Glutamatergic neuron (in vitro differentiated cells): ENCODE measurements at regions not wholly inside any gene's neighbourhood (a gene's known extent, or its start where the extent isn't known, plus 50 kb on each side); places are given as distances from the start of the nearest gene placed in this dataset.
"Not testable (repeated sequence)": the region's sequence is repeated elsewhere in the genome, so short reads cannot be mapped to it uniquely, and the experiment has no call there.

ENCODE experiments used
- DNase-seq: peaks from one replicate; pipeline ENCODE4 v3.0.0; 2022
- H3K27ac Mint-ChIP-seq: one replicate; pipeline ENCODE4 v1.8.0; 2020; ENCODE audit warnings: mild to moderate bottlenecking, mixed read lengths, inconsistent platforms; ENCODE audit not compliant: unreplicated experiment
- H3K27me3 Mint-ChIP-seq: one replicate; pipeline ENCODE4 v1.8.0; 2020; ENCODE audit warnings: mild to moderate bottlenecking, moderate library complexity, mixed read lengths, inconsistent platforms; ENCODE audit not compliant: unreplicated experiment
- H3K36me3 Mint-ChIP-seq: one replicate; pipeline ENCODE4 v1.8.0; 2020; ENCODE audit warnings: mild to moderate bottlenecking, mixed read lengths, inconsistent platforms; ENCODE audit not compliant: unreplicated experiment
- H3K4me1 Mint-ChIP-seq: one replicate; pipeline ENCODE4 v1.8.0; 2020; ENCODE audit warnings: mild to moderate bottlenecking, low read depth, mixed read lengths, inconsistent platforms; ENCODE audit not compliant: unreplicated experiment
- H3K4me3 Mint-ChIP-seq: one replicate; pipeline ENCODE4 v1.8.0; 2020; ENCODE audit warnings: mild to moderate bottlenecking, mixed read lengths, inconsistent platforms; ENCODE audit not compliant: unreplicated experiment
- H3K9me3 Mint-ChIP-seq: one replicate; pipeline ENCODE4 v1.8.0; 2020; ENCODE audit warnings: mild to moderate bottlenecking, moderate library complexity, mixed read lengths, inconsistent platforms; ENCODE audit not compliant: unreplicated experiment
- TF ChIP-seq, protein P1 (sequence below): fragments of 200-600 bp; sonication (generic); IDR thresholded peaks from one replicate; pipeline ENCODE4 v1.5.0; 2021; ENCODE audit not compliant: partially characterized antibody, unreplicated experiment

DNA sequence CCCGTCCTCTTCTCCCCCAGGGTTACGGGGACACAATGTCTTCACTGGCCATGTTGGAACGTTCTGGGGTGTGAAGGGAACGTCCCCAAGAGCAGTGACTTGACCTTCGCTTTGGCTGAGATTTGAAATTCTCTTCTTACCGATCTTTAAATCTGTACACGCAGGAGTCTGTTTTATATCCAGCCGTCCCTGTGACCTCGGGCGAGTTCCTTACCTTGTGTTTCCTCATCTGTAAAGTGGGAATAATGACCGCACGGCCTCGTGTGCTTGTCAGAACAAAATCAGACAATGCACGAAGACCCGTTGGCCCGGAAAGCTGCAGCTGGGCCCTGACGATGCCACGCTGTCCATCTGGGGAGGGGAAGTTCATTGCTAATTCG is 454.3 kb downstream of the PREX1 start:
- H3K9me3 Mint-ChIP-seq: peaks cover 2% of the 10 kb centered on the region
- peaks cover 4% of the 10 kb centered on the region for H3K27me3 Mint-ChIP-seq
- no peaks in the 10 kb centered on the region for H3K36me3 Mint-ChIP-seq
- no peak overlapping the region for H3K4me3 Mint-ChIP-seq
- no peak overlapping the region for H3K27ac Mint-ChIP-seq
- no peak for DNase-seq
- TF ChIP-seq, protein P1, sequence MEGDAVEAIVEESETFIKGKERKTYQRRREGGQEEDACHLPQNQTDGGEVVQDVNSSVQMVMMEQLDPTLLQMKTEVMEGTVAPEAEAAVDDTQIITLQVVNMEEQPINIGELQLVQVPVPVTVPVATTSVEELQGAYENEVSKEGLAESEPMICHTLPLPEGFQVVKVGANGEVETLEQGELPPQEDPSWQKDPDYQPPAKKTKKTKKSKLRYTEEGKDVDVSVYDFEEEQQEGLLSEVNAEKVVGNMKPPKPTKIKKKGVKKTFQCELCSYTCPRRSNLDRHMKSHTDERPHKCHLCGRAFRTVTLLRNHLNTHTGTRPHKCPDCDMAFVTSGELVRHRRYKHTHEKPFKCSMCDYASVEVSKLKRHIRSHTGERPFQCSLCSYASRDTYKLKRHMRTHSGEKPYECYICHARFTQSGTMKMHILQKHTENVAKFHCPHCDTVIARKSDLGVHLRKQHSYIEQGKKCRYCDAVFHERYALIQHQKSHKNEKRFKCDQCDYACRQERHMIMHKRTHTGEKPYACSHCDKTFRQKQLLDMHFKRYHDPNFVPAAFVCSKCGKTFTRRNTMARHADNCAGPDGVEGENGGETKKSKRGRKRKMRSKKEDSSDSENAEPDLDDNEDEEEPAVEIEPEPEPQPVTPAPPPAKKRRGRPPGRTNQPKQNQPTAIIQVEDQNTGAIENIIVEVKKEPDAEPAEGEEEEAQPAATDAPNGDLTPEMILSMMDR: no peak
- H3K4me1 Mint-ChIP-seq: peaks cover 27% of the 10 kb centered on the region

DNA sequence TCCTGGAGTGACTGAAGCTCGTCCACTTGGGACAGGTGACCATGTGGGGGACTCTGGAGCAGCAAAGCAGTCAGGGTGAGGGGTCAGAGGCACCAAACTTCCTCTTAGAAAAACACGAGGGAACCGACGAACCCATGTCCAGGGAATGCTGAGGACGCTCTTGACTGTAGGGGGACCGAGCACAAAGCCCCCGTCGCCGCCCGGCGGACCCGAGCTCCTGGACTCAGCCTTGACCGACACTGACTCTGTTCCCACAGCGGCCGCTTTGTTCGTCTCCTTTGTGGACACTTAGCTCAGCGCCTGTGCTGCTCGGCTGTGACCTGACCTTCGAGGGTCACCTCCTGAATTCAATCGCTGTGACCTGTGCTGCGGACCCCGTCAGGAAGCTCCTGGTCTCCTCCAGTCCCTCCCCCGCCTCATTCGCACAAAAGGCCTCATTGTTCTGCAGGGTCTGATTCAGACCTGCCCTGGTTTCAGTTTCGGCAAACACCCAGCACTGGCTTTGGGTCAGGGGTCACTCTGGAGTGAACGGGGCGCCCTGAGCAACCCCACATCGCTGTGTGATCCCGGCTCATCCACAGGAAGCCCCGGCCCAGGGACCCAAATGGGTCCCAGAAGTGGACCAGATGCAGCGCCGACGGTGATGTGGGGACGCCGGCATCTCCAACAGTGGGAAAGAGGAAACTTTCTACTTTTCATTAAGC is 454.8 kb downstream of the PREX1 start:
- H3K27ac Mint-ChIP-seq, H3K36me3 Mint-ChIP-seq, H3K27me3 Mint-ChIP-seq, H3K4me3 Mint-ChIP-seq, H3K9me3 Mint-ChIP-seq, DNase-seq: not testable (repeated sequence)
- peaks cover 27% of the 10 kb centered on the region for H3K4me1 Mint-ChIP-seq

DNA sequence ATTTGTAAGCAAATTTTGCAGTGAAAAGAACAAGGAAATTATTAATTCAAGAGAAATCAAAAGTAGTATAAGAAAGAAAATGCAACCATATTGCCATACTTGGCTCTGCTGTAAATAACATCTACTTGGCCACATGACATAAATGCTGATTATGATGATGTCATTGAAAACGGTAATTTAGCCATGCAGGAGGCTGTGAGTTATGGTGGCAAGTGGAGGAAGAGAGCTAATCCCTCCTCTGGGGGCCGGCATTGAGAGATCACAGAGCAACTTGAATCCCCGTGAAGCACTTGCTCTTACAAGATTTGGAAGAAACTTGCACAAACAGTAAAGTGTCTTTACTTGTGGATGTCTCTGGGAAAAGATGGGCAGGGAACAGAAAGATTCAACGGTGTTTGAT is 456.6 kb downstream of the PREX1 start:
- peaks cover 21% of the 10 kb centered on the region for H3K4me1 Mint-ChIP-seq
- H3K27ac Mint-ChIP-seq: no peak overlapping the region
- no peak for DNase-seq
- H3K27me3 Mint-ChIP-seq: peaks cover 4% of the 10 kb centered on the region
- H3K9me3 Mint-ChIP-seq: peaks cover 3% of the 10 kb centered on the region
- no peak overlapping the region for H3K4me3 Mint-ChIP-seq
- H3K36me3 Mint-ChIP-seq: no peaks in the 10 kb centered on the region
- TF ChIP-seq, protein P1: no peak

DNA sequence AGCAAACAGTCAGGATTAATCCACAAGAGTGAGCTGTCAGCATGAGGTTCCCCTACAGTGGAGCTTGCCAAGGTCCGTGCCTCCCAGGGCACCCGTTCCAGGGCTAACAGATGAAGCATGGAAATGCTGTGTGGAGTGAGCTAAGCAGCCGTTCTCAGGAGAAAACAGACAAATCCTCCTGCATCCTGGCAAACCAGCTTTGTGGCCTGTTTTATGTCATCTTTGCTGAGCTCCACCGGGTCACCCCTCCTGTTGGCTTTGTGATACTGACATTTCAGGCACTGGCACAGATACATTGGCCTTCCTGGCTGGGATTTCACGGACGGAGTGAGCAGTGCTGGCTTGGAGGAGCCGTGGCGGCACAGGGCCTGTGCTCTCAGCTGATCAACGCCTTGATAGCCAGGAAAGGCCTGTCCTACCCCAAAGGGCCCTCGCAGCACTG is 459.2 kb downstream of the PREX1 start:
- DNase-seq, H3K36me3 Mint-ChIP-seq, H3K27ac Mint-ChIP-seq, H3K4me3 Mint-ChIP-seq, H3K9me3 Mint-ChIP-seq, H3K27me3 Mint-ChIP-seq: not testable (repeated sequence)
- peaks cover 12% of the 10 kb centered on the region for H3K4me1 Mint-ChIP-seq

DNA sequence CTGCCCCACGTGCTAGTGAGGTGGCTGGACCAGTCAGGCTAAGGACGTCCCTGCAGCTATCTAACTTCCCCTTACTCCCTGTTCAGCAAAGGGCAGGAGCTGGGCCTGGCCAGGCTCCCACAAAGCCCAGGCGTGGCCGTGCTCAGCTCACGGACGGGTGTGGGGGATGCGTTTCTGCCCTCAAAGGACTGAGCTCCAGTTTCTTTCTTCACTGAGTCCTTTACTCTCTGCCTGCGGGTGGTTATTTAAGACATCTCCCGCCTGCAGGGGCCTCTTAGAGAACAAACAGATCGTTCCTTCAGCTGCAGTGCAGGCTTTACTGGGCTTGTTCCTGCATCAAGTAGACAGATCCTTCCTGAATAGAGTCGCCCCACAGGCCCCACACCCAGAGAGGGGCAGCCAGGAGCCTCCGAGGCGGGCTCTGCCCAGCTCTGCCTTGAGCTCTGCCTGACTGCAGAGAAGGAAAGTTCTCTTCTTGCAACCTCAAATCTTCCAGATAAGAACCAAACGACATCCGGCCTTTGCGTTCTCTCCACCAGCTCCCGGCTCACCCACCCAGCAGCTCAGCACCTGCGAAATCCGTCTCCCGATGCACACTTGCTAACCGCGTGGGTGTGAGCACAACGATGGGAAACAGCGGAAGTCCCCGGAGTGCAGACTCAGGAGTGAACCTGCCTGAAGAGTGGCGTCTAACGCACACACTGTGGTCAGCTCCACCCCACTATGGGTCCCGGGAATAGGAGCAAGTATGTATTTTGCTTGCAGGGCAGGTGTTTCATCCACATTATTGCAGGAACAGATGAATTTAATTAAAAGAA is 460.0 kb downstream of the PREX1 start:
- not testable (repeated sequence) for H3K9me3 Mint-ChIP-seq, H3K27me3 Mint-ChIP-seq, H3K36me3 Mint-ChIP-seq, H3K27ac Mint-ChIP-seq, DNase-seq, H3K4me3 Mint-ChIP-seq
- peaks cover 12% of the 10 kb centered on the region for H3K4me1 Mint-ChIP-seq

DNA sequence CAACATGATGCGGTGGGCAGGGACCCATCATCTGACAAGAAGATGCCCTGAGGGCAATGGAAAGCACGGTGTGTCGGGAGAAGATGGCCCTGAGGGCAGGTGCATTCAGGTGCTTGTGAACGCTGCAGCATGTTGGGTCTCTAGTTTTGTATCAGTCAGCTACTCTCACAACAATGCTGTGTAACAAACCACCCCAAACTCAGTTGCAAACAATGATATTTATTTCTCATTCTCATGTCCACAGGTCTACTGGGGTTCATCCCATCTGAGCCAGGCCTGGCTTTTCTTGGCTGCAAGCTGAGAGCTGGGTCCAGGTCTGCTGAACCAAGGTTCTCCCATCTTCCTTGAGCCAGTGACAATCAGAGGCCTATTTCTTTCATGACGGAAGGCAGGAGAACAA is 461.6 kb downstream of the PREX1 start:
- peaks cover 12% of the 10 kb centered on the region for H3K4me1 Mint-ChIP-seq
- TF ChIP-seq, protein P1: no peak

More for the DNA sequence above, 461.6 kb downstream of the PREX1 start:
- H3K4me3 Mint-ChIP-seq: no peak overlapping the region
- H3K9me3 Mint-ChIP-seq: peaks cover 8% of the 10 kb centered on the region
- H3K36me3 Mint-ChIP-seq: peaks cover 7% of the 10 kb centered on the region
- no peak overlapping the region for H3K27ac Mint-ChIP-seq
- H3K27me3 Mint-ChIP-seq: no peaks in the 10 kb centered on the region
- no peak for DNase-seq
